ENCODE measurements at regions not wholly inside any gene's neighbourhood (a gene's known extent, or its start where the extent isn't known, plus 50 kb on each side); places are given as distances from the start of the nearest gene placed in this dataset.

GRCh38 chr20:47968541-47969310 lies 183.4 kb upstream of the SULF2 start:
- no peaks in the 10 kb centered on the region for H3K9me3 ChIP-seq
- ATAC-seq (no peak), DNase-seq (no peak)
- H3K4me3 ChIP-seq: no peak overlapping the region
- H3K36me3 ChIP-seq (ENCODE audit: low read depth): no peaks in the 10 kb centered on the region
- TF ChIP-seq CTCF (IDR thresholded peaks at IDR 0.05): no peak
- intact Hi-C loops (cut with DNase I, micrococcal nuclease): no loop called here
- H3K4me1 ChIP-seq (ENCODE audit: low read depth): no peaks in the 10 kb centered on the region

DNA sequence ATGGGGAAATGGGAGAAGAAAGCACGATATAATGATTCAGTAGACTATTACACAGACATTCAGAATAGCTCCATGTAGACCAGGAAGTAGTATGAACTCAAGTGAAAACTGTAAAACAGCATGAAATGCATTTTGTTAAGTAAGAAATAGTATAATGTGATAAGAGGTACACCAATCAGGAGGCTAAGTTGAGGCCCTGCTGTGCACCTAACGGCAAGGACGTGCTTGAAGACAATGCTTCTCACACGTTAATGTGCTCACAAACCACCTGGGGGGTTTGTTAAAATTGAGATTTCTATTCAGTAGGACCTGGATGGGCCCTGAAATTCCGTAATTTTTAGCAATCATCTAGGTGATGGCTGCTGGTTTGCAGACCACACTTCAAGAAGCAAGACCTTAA lies 178.9 kb upstream of the SULF2 start:
- no peaks in the 10 kb centered on the region for H3K36me3 ChIP-seq (ENCODE audit: low read depth)
- no peak for TF ChIP-seq CTCF (IDR thresholded peaks at IDR 0.05)
- intact Hi-C loops (cut with DNase I, micrococcal nuclease): no loop called here

DNA sequence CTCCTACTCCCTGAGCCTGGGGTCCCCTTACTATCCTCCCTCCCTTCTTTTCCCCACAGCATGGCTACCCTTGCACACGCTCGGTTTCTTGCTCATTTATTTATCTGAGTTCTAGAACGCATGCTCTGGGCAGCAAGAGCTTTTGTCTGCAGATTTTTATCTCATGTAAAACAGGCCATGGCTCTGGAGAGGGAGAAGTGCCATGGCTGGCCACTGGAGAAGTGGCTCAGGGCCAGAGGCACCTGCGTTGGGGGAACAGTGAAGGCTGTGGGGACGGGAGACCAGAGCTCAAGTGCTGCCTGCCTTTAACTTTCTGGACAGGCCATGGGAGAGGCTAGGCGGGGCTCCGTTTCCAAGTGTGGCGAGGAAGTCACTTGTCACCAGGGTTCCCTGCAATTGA lies 177.7 kb upstream of the SULF2 start:
- Histone ChIP-seq H3K4me1 (ENCODE audit: low read depth) (no peaks in the 10 kb centered on the region), H3K9me3 (no peaks in the 10 kb centered on the region), H3K4me3 (no peak overlapping the region), H3K36me3 (ENCODE audit: low read depth) (no peaks in the 10 kb centered on the region)
- TF ChIP-seq CTCF (IDR thresholded peaks at IDR 0.05): no peak
- ATAC-seq: no peak
- DNase-seq: no peak
- intact Hi-C loops (cut with DNase I, micrococcal nuclease): no loop called here

More for the DNA sequence above, 178.9 kb upstream of the SULF2 start:
- no peaks in the 10 kb centered on the region for H3K4me1 ChIP-seq (ENCODE audit: low read depth)
- H3K9me3 ChIP-seq: no peaks in the 10 kb centered on the region
- ATAC-seq: no peak
- no peak for DNase-seq
- no peak overlapping the region for H3K4me3 ChIP-seq

DNA sequence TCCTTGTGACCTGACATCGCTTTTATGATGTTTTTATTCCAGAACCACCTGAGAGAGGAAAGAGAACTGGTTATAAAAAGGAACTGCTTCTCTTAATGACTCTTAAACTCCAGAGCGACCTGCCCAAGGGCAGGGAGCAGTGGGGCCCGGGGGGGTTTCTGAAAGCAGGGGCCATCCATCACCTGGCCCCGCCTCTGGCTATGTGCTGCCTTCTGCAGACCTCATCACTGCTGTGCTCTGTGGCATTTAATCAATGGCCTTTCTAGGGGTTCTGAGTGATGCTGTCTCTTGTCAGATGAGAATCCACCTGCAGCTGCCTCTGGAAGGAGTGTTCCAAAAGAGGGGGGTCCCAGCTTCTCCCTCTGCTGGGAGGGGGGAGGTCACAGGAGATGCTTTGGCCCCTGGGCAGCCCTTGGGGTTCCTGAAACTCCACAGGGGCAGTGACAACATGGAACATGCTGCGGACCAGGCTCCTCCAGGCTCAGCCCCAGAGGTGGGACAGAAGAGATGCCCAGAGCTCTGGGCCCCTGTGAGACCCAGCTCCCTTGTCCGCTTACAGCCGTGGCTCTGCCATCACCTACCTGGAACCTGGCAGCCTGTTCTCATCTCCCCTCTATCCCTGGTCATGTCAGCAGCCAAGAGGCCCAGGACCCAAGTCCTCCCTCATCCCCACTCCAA lies 177.1 kb upstream of the SULF2 start:
- no peak for TF ChIP-seq CTCF (IDR thresholded peaks at IDR 0.05)
- no peak for ATAC-seq
- Histone ChIP-seq H3K4me3 (no peak overlapping the region), H3K36me3 (ENCODE audit: low read depth) (no peaks in the 10 kb centered on the region), H3K9me3 (no peaks in the 10 kb centered on the region), H3K4me1 (ENCODE audit: low read depth) (no peaks in the 10 kb centered on the region)
- DNase-seq: no peak
- intact Hi-C loops (cut with DNase I, micrococcal nuclease): no loop called here

DNA sequence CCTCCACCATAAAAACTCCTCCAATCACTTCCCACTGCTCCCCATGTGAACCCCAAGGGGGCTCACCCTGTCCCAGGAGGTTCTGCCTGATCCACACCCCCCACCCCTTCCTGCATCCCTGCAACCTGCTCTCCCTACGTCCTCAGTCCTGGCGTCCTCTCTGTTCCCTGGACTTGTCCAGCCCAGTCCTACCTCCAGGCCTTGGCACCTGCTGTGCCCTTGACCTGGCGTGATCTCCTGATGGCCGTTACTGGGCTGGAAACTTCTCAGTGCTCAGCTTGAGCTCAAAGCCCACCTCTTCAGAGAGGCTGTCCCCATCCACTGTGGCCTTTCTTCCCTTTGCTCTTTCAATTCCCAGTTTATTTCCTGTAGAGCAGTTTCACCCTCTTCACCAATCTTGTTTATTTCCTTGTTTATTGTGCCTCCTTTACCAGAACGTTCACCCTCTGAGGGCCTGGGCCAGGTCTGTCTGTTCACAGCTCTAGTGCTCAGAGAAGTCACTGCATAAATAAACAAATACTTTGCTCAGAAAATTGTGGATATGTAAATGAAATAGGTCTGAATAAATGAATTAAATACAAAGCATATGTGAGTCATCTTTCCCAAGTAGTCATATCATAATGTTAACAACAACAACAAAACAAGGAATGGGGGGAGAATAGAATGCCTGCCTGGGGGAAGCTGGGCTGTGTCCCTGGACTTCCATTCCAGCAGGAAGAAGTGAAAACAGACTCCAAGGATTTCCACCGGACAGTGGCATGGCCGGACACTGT lies 175.7 kb upstream of the SULF2 start:
- ATAC-seq (no peak), DNase-seq (no peak)
- no peaks in the 10 kb centered on the region for H3K36me3 ChIP-seq (ENCODE audit: low read depth)
- no peak overlapping the region for H3K4me3 ChIP-seq
- no peaks in the 10 kb centered on the region for H3K9me3 ChIP-seq
- intact Hi-C loops (cut with DNase I, micrococcal nuclease): no loop called here
- no peak for TF ChIP-seq CTCF (IDR thresholded peaks at IDR 0.05)
- no peaks in the 10 kb centered on the region for H3K4me1 ChIP-seq (ENCODE audit: low read depth)
